ENCODE measurements at regions not wholly inside any gene's neighbourhood (a gene's known extent, or its start where the extent isn't known, plus 50 kb on each side); places are given as distances from the start of the nearest gene placed in this dataset.

- ATAC-seq (no peak), DNase-seq (ENCODE audit: extremely low read depth in 1 of 4, low spot score in 3 of 4) (no peak), FAIRE-seq (no peak)
- Histone ChIP-seq H3K4me1 (replicated peaks in 1 of 2; ENCODE audit: control insufficient read depth in 2 of 2, insufficient read depth in 2 of 2, low read length in 2 of 2) (no peaks in the 10 kb centered on the region), H3K9me3 (replicated peaks; ENCODE audit: control insufficient read depth, insufficient read depth, low read depth, low read length) (no peaks in the 10 kb centered on the region), H3K27ac (ENCODE audit: extremely low read depth, low read depth, low read length) (no peak overlapping the region), H3K4me3 (no peak overlapping the region), H2AFZ (ENCODE audit: low read depth, low read length) (no peak overlapping the region), H3K9ac (ENCODE audit: insufficient read depth in 1 of 2, low read depth in 2 of 2, low read length in 2 of 2) (no peak overlapping the region), H4K20me1 (replicated peaks; ENCODE audit: control insufficient read depth, insufficient read depth, low read length) (no peaks in the 10 kb centered on the region), H3K4me2 (ENCODE audit: insufficient read depth, low read length) (no peak overlapping the region), H3K79me2 (ENCODE audit: control insufficient read depth, insufficient read depth, low read length) (no peaks in the 10 kb centered on the region), H3K9me1 (ENCODE audit: control insufficient read depth, insufficient read depth, low read length) (no peaks in the 10 kb centered on the region), H3K36me3 (ENCODE audit: control insufficient read depth, insufficient read depth, low read length) (no peaks in the 10 kb centered on the region), H3K27me3 (ENCODE audit: control insufficient read depth in 2 of 2, insufficient read depth in 2 of 2, low read length in 2 of 2) (no peaks in the 10 kb centered on the region)
- ChIA-PET CTCF (ENCODE audit: low intra/inter-chr PET ratio) (no interaction called here), POLR2A (no interaction called here)
- 6% methylated on average over 6 of the region's 6 CpGs for WGBS (ENCODE audit: insufficient coverage, low coverage, missing lambda C conversion rate)
- no TSS peak for BruUV-seq (replicated peaks)
- no peak for TF ChIP-seq CBX5 (IDR thresholded peaks at IDR 0.05; ENCODE audit: borderline replicate concordance, low read depth)
- no peak for TF ChIP-seq PHTF2 (CRISPR knock-in tag; IDR thresholded peaks at IDR 0.05)
- no peak for TF ChIP-seq YBX1 (IDR thresholded peaks at IDR 0.05)
- no peak for TF ChIP-seq GATA2 (CRISPR knock-in tag; IDR thresholded peaks at IDR 0.05)
- TF ChIP-seq FOXP1 (CRISPR knock-in tag; IDR thresholded peaks at IDR 0.05) = no peak
- no peak for TF ChIP-seq SREBF2 (CRISPR knock-in tag; IDR thresholded peaks at IDR 0.05)
- TF ChIP-seq YY1 (IDR thresholded peaks at IDR 0.05; ENCODE audit: borderline replicate concordance in 1 of 3, control insufficient read depth in 1 of 3, extremely low read depth in 1 of 3, insufficient read depth in 3 of 3, insufficient read length in 1 of 3, insufficient replicate concordance in 2 of 3, low read depth in 1 of 3, low read length in 2 of 3) = no peak
- no peak for TF ChIP-seq RBM14 (IDR thresholded peaks at IDR 0.05; ENCODE audit: borderline replicate concordance, insufficient read depth, low read depth, low read length)
- intact Hi-C loops (cut with micrococcal nuclease) = no loop called here
- in situ Hi-C loops (cut with MboI) = no loop called here
These were observed 208.4 kb upstream of the ADAMTS3 start for GRCh38 chr4:72777436-72777835.
